ENCODE measurements at regions not wholly inside any gene's neighbourhood (a gene's known extent, or its start where the extent isn't known, plus 50 kb on each side); places are given as distances from the start of the nearest gene placed in this dataset.

- no peak for ATAC-seq (ENCODE audit: low read depth)
- H3K36me3 Mint-ChIP-seq = no peaks in the 10 kb centered on the region
- no peaks in the 10 kb centered on the region for H3K4me1 Mint-ChIP-seq
- POLR2A ChIA-PET = no interaction called here
- no peaks in the 10 kb centered on the region for H3K9me3 Mint-ChIP-seq
- H3K4me3 Mint-ChIP-seq = no peak overlapping the region
- no peak for DNase-seq
- H3K27me3 Mint-ChIP-seq = no peaks in the 10 kb centered on the region
- H3K27ac Mint-ChIP-seq = no peak overlapping the region
Measured at GRCh38 chr4:96093563-96093962, 253.7 kb downstream of the PDHA2 start.

DNA sequence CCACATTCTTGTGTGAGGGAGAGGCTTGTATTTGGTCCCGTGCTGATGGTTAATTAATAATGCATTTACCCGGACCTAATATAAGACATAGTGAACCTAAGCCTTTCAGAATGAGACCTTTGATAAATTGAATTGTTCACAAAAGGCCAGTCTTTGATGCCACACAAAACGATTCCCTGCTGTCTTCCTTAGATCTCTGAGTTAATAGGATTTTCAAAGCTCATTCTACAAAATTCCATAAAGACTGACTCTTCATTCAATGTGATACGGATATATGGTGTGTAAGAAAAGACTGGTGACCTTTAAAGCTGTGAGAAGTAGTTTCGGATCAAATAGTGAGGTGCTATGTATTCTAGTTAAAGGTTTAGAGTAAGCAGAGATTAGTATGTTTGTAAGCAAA, 254.3 kb downstream of the PDHA2 start:
- no peak overlapping the region for H3K27ac Mint-ChIP-seq
- H3K4me3 Mint-ChIP-seq = no peak overlapping the region
- no peaks in the 10 kb centered on the region for H3K4me1 Mint-ChIP-seq
- H3K27me3 Mint-ChIP-seq = no peaks in the 10 kb centered on the region
- DNase-seq = no peak
- POLR2A ChIA-PET = no interaction called here
- no peaks in the 10 kb centered on the region for H3K36me3 Mint-ChIP-seq
- no peak for ATAC-seq (ENCODE audit: low read depth)
- no peaks in the 10 kb centered on the region for H3K9me3 Mint-ChIP-seq

DNA sequence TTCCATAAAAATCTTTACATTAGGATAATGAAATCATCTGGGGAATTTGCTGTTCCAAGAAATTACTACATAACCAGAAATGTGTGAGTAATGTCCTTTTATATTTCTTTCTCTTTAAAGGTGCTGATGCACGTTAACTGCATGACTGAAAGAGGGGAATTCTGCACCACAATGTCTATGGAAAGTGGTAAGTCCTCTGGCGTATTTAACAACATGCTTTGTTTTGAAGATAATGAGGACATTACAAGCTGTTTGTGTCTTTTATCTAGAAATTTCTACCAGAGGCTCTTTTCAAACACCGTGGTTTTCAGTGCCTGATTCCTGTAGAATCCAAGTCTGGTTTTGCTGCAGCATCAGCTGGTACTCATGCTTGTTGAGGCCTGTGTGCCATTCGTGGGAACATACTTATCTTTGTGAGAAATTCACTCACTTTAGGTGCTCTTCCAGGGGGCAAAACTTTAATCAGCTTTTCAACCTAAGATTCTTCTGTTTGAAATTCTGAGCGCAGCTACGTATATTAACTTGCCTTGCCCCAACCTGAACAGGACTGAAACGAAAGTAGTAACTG, 257.2 kb downstream of the PDHA2 start:
- H3K4me3 Mint-ChIP-seq = no peak overlapping the region
- peaks cover 1% of the 10 kb centered on the region for H3K9me3 Mint-ChIP-seq
- POLR2A ChIA-PET = no interaction called here
- no peaks in the 10 kb centered on the region for H3K4me1 Mint-ChIP-seq
- DNase-seq (no peak), ATAC-seq (ENCODE audit: low read depth) (no peak)
- no peaks in the 10 kb centered on the region for H3K36me3 Mint-ChIP-seq
- H3K27ac Mint-ChIP-seq = no peak overlapping the region
- H3K27me3 Mint-ChIP-seq = no peaks in the 10 kb centered on the region

GRCh38 chr4:96097693-96098092, 257.8 kb downstream of the PDHA2 start:
- POLR2A ChIA-PET = no interaction called here

GRCh38 chr4:96099031-96099430, 259.1 kb downstream of the PDHA2 start:
- Mint-ChIP-seq H3K36me3 (no peaks in the 10 kb centered on the region), H3K4me1 (no peaks in the 10 kb centered on the region), H3K9me3 (peaks cover 1% of the 10 kb centered on the region), H3K4me3 (no peak overlapping the region), H3K27ac (no peak overlapping the region), H3K27me3 (no peaks in the 10 kb centered on the region)
- no peak for ATAC-seq (ENCODE audit: low read depth)
- POLR2A ChIA-PET = no interaction called here
- no peak for DNase-seq

More at GRCh38 chr4:96097693-96098092, 257.8 kb downstream of the PDHA2 start:
- DNase-seq (no peak), ATAC-seq (ENCODE audit: low read depth) (no peak)
- H3K27ac Mint-ChIP-seq = no peak overlapping the region
- H3K4me3 Mint-ChIP-seq = no peak overlapping the region
- H3K27me3 Mint-ChIP-seq = no peaks in the 10 kb centered on the region
- no peaks in the 10 kb centered on the region for H3K4me1 Mint-ChIP-seq
- no peaks in the 10 kb centered on the region for H3K36me3 Mint-ChIP-seq
- H3K9me3 Mint-ChIP-seq = peaks cover 1% of the 10 kb centered on the region

DNA sequence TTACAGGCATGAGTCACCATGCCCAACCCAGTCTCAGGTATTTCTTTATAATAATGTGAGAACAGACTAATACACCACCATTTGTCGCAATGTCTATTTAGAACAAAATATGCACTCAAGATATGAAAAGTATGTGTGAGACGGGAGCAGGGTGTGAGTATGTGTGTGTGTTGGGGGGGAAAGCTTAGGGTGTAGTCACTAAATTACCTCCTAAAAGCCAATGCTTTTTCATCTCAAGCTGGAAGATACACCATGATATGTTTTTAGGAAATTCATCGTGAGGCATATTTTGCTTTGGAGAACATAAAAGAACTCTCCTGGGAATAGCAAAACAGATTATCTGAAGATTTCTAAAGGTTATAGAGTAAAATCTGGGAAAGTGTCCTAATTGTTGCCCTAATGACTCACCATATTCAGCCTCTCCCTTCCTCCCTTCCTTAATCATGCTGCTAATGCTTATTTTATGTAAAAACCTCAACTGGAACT, 262.7 kb downstream of the PDHA2 start:
- Mint-ChIP-seq H3K9me3 (peaks cover 1% of the 10 kb centered on the region), H3K27ac (no peak overlapping the region), H3K36me3 (no peaks in the 10 kb centered on the region), H3K4me1 (no peaks in the 10 kb centered on the region), H3K4me3 (no peak overlapping the region), H3K27me3 (no peaks in the 10 kb centered on the region)
- POLR2A ChIA-PET = no interaction called here
- ATAC-seq (ENCODE audit: low read depth) (no peak), DNase-seq (no peak)

DNA sequence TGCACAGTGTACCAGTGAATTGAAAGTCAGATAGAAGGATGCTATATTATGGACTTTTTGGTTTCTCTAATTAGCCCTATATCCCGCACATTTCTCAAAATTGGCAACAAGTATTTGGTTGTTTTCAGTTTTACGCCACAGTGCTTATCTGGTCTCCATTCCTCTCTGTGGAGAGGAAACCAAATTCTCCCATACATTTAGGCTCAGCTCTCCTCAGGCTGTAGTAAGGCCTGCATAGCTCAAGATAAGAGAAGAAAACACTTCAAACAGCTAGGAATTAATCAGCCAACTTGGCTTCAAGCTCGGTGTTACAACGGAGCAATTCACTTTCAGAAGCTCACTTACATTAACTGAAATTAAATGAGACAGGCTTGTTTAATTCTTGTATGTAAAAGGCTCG, 263.2 kb downstream of the PDHA2 start:
- peaks cover 1% of the 10 kb centered on the region for H3K9me3 Mint-ChIP-seq
- no peak for DNase-seq
- H3K4me1 Mint-ChIP-seq = no peaks in the 10 kb centered on the region
- POLR2A ChIA-PET = no interaction called here
- ATAC-seq (ENCODE audit: low read depth) = no peak
- no peak overlapping the region for H3K4me3 Mint-ChIP-seq
- H3K27me3 Mint-ChIP-seq = no peaks in the 10 kb centered on the region
- no peaks in the 10 kb centered on the region for H3K36me3 Mint-ChIP-seq
- no peak overlapping the region for H3K27ac Mint-ChIP-seq

DNA sequence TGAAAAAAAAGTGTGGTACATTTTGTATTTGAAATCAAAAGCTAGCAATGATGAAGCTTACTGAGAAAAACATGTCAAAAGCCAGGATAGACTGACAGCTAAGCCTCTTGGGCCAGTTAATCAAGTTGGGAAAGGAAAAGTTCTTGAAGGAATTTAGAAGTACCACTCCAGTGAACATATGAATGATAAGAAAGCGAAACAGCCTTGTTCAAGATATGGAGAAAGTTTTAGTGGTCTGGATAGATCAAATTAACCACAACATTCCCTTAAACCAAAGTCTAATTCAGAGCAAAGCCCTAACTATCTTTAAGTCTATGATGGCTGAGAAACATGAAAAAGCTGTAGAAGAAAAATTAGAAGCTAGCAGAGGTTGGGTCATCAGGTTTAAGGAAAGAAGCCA, 268.3 kb downstream of the PDHA2 start:
- Mint-ChIP-seq H3K4me3 (no peak overlapping the region), H3K4me1 (no peaks in the 10 kb centered on the region), H3K36me3 (no peaks in the 10 kb centered on the region), H3K27ac (no peak overlapping the region), H3K27me3 (no peaks in the 10 kb centered on the region), H3K9me3 (peaks cover 4% of the 10 kb centered on the region)
- POLR2A ChIA-PET = no interaction called here
- DNase-seq (no peak), ATAC-seq (ENCODE audit: low read depth) (no peak)

GRCh38 chr4:96112631-96113030, 272.7 kb downstream of the PDHA2 start:
- ATAC-seq (ENCODE audit: low read depth) (no peak), DNase-seq (no peak)
- H3K4me1 Mint-ChIP-seq = no peaks in the 10 kb centered on the region
- no peak overlapping the region for H3K27ac Mint-ChIP-seq
- POLR2A ChIA-PET = no interaction called here
- H3K36me3 Mint-ChIP-seq = no peaks in the 10 kb centered on the region
- no peak overlapping the region for H3K4me3 Mint-ChIP-seq
- H3K27me3 Mint-ChIP-seq = no peaks in the 10 kb centered on the region
- peaks cover 4% of the 10 kb centered on the region for H3K9me3 Mint-ChIP-seq

GRCh38 chr4:96120206-96120605, 280.3 kb downstream of the PDHA2 start:
- POLR2A ChIA-PET = no interaction called here
- no peaks in the 10 kb centered on the region for H3K27me3 Mint-ChIP-seq
- no peaks in the 10 kb centered on the region for H3K36me3 Mint-ChIP-seq
- H3K9me3 Mint-ChIP-seq = no peaks in the 10 kb centered on the region
- ATAC-seq (ENCODE audit: low read depth) = no peak
- H3K4me3 Mint-ChIP-seq = no peak overlapping the region
- H3K27ac Mint-ChIP-seq = no peak overlapping the region
- DNase-seq = no peak
- H3K4me1 Mint-ChIP-seq = no peaks in the 10 kb centered on the region

GRCh38 chr4:96126227-96126626, 286.3 kb downstream of the PDHA2 start:
- Mint-ChIP-seq H3K4me1 (no peaks in the 10 kb centered on the region), H3K4me3 (no peak overlapping the region), H3K36me3 (no peaks in the 10 kb centered on the region), H3K27me3 (no peaks in the 10 kb centered on the region), H3K9me3 (no peaks in the 10 kb centered on the region), H3K27ac (no peak overlapping the region)
- POLR2A ChIA-PET = no interaction called here
- DNase-seq = no peak
- no peak for ATAC-seq (ENCODE audit: low read depth)

- Mint-ChIP-seq H3K27ac (no peak overlapping the region), H3K4me1 (no peaks in the 10 kb centered on the region), H3K36me3 (no peaks in the 10 kb centered on the region), H3K4me3 (no peak overlapping the region), H3K27me3 (no peaks in the 10 kb centered on the region), H3K9me3 (no peaks in the 10 kb centered on the region)
- POLR2A ChIA-PET = no interaction called here
- no peak for ATAC-seq (ENCODE audit: low read depth)
- DNase-seq = no peak
Measured at GRCh38 chr4:96131186-96131585, 291.3 kb downstream of the PDHA2 start.

GRCh38 chr4:96134806-96135205, 294.9 kb downstream of the PDHA2 start:
- Mint-ChIP-seq H3K36me3 (no peaks in the 10 kb centered on the region), H3K9me3 (peaks cover 1% of the 10 kb centered on the region), H3K4me3 (no peak overlapping the region), H3K27ac (no peak overlapping the region), H3K27me3 (no peaks in the 10 kb centered on the region), H3K4me1 (no peaks in the 10 kb centered on the region)
- DNase-seq (no peak), ATAC-seq (ENCODE audit: low read depth) (no peak)
- POLR2A ChIA-PET = no interaction called here

DNA sequence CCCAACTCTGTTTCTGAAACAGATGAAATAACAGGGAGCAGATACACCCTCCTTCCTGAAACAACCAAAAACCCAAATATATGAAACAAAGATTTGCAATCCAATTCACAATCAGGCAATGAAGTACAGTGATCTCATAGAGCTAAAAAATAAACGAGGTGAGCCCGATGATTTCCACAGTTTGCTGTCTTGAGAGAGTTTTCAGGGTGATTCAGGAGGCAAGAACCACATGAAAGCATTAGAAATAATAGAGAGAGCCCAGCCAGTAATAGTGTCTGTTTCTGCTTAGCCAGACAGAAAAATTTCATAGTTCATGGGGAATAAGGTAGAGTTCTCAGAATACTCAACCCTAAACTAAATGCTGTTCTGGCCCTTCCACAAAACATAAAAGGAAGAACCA, 296.2 kb downstream of the PDHA2 start:
- no peak for DNase-seq
- no peak overlapping the region for H3K27ac Mint-ChIP-seq
- no peaks in the 10 kb centered on the region for H3K4me1 Mint-ChIP-seq
- no peaks in the 10 kb centered on the region for H3K27me3 Mint-ChIP-seq
- H3K9me3 Mint-ChIP-seq = peaks cover 1% of the 10 kb centered on the region
- no peak for ATAC-seq (ENCODE audit: low read depth)
- no peak overlapping the region for H3K4me3 Mint-ChIP-seq
- H3K36me3 Mint-ChIP-seq = no peaks in the 10 kb centered on the region
- POLR2A ChIA-PET = no interaction called here

Data from activated naive CD8-positive, alpha-beta T cell treated with anti-CD3 and anti-CD28 coated beads, Interleukin-2, amount 10 ng/mL, durations not matched to agents 7 days and 5 days (primary cell).